HepG2 (cell line): ENCODE measurements at regions not wholly inside any gene's neighbourhood (a gene's known extent, or its start where the extent isn't known, plus 50 kb on each side); places are given as distances from the start of the nearest gene placed in this dataset.
A peak's percentile ranks its signal among the peaks of the same experiment; 100 is the strongest.

Experiments
- FOSL2 ChIP-seq: sonication (generic); formaldehyde crosslinking; IDR thresholded peaks from 2 replicates; pipeline ENCODE4 v1.4.0; 2020; ENCODE audit warnings: missing genetic modification reagents
- GABPA ChIP-seq, 2 experiments: IDR thresholded peaks; 2 replicates each; pipeline ENCODE4 v1.6.1; 2011 to 2016; ENCODE audit warnings: low read depth in 2 of 2, low read length in 1 of 2, missing biosample characterization in 1 of 2, missing genetic modification characterization in 1 of 2
- HOXA9 ChIP-seq: sonication (generic); formaldehyde crosslinking; IDR thresholded peaks from 2 replicates; pipeline ENCODE4 v1.8.1; 2022; ENCODE audit warnings: missing genetic modification reagents, mild to moderate bottlenecking, moderate library complexity, borderline replicate concordance
- ZBTB26 ChIP-seq: IDR thresholded peaks from 2 replicates; pipeline ENCODE4 v1.6.1; 2016; ENCODE audit warnings: missing compliant biosample characterization, missing genetic modification reagents, borderline replicate concordance
- ZBTB8A ChIP-seq: sonication (generic); formaldehyde crosslinking; IDR thresholded peaks from 2 replicates; pipeline ENCODE4 v1.4.0; 2020; ENCODE audit warnings: mild to moderate bottlenecking, low read depth, missing genetic modification reagents, borderline replicate concordance
- ZNF432 ChIP-seq: sonication (generic); formaldehyde crosslinking; IDR thresholded peaks from 2 replicates; pipeline ENCODE4 v1.5.0; 2020; ENCODE audit warnings: missing genetic modification reagents, mild to moderate bottlenecking, borderline replicate concordance
- ZNF441 ChIP-seq: sonication (generic); formaldehyde crosslinking; IDR thresholded peaks from 2 replicates; pipeline ENCODE4 v1.7.0; 2021; ENCODE audit warnings: missing genetic modification reagents, borderline replicate concordance
- ZNF552 ChIP-seq: sonication (generic); formaldehyde crosslinking; IDR thresholded peaks from 2 replicates; pipeline ENCODE4 v1.9.0; 2022; ENCODE audit warnings: missing genetic modification reagents, mild to moderate bottlenecking, borderline replicate concordance
- ZNF670 ChIP-seq: sonication (generic); formaldehyde crosslinking; IDR thresholded peaks from 2 replicates; pipeline ENCODE4 v1.8.0; 2022; ENCODE audit warnings: mild to moderate bottlenecking, missing genetic modification reagents, borderline replicate concordance
- ZNF747 ChIP-seq: sonication (generic); formaldehyde crosslinking; IDR thresholded peaks from 2 replicates; pipeline ENCODE4 v1.8.1; 2023; ENCODE audit warnings: missing genetic modification reagents, mild to moderate bottlenecking, borderline replicate concordance
- ZNF879 ChIP-seq: sonication (generic); formaldehyde crosslinking; IDR thresholded peaks from 2 replicates; pipeline ENCODE4 v1.8.1; 2023; ENCODE audit warnings: missing genetic modification reagents
- ZSCAN12 ChIP-seq: sonication (generic); formaldehyde crosslinking; IDR thresholded peaks from 2 replicates; pipeline ENCODE4 v1.9.0; 2021; ENCODE audit warnings: mild to moderate bottlenecking, missing genetic modification reagents
- ZSCAN9 ChIP-seq: IDR thresholded peaks from 2 replicates; pipeline ENCODE4 v1.6.1; 2016; ENCODE audit warnings: borderline replicate concordance
- TF ChIP-seq, protein P1 (sequence below): sonication (generic); formaldehyde crosslinking; IDR thresholded peaks from 2 replicates; pipeline ENCODE4 v1.5.0; 2020; ENCODE audit warnings: missing genetic modification reagents
- TF ChIP-seq, protein P2 (sequence below): sonication (generic); formaldehyde crosslinking; IDR thresholded peaks from 2 replicates; pipeline ENCODE4 v1.5.1; 2020; ENCODE audit warnings: missing genetic modification reagents, mild to moderate bottlenecking, borderline replicate concordance
- TF ChIP-seq, protein P3 (sequence below): IDR thresholded peaks from 2 replicates; pipeline ENCODE4 v1.6.1; 2016; ENCODE audit warnings: low read depth, missing genetic modification reagents, missing compliant biosample characterization

GRCh38 chr17:83151442-83152226 lies 72.2 kb downstream of the METRNL start (continued):
- peak; percentile 80 for TF ChIP-seq FOSL2 (CRISPR knock-in tag)
- TF ChIP-seq ZNF432 (CRISPR knock-in tag): no peak
- TF ChIP-seq ZNF670 (CRISPR knock-in tag): 0 out of 2 replicates have a peak, but pooled peaks have one; percentile 92
- 0 out of 2 replicates have a peak, but pooled peaks have one; percentile 83 for TF ChIP-seq ZNF441 (CRISPR knock-in tag)
- TF ChIP-seq ZNF747 (CRISPR knock-in tag): 0 out of 2 replicates have a peak, but pooled peaks have one; percentile 48
- 0 out of 2 replicates have a peak, but pooled peaks have one; percentile 49 for TF ChIP-seq ZBTB8A (CRISPR knock-in tag)
- TF ChIP-seq ZSCAN9 (CRISPR knock-in tag): peak; percentile 90
- TF ChIP-seq, protein P1, sequence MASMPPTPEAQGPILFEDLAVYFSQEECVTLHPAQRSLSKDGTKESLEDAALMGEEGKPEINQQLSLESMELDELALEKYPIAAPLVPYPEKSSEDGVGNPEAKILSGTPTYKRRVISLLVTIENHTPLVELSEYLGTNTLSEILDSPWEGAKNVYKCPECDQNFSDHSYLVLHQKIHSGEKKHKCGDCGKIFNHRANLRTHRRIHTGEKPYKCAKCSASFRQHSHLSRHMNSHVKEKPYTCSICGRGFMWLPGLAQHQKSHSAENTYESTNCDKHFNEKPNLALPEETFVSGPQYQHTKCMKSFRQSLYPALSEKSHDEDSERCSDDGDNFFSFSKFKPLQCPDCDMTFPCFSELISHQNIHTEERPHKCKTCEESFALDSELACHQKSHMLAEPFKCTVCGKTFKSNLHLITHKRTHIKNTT: 0 out of 2 replicates have a peak, but pooled peaks have one; percentile 24
- TF ChIP-seq, protein P2, sequence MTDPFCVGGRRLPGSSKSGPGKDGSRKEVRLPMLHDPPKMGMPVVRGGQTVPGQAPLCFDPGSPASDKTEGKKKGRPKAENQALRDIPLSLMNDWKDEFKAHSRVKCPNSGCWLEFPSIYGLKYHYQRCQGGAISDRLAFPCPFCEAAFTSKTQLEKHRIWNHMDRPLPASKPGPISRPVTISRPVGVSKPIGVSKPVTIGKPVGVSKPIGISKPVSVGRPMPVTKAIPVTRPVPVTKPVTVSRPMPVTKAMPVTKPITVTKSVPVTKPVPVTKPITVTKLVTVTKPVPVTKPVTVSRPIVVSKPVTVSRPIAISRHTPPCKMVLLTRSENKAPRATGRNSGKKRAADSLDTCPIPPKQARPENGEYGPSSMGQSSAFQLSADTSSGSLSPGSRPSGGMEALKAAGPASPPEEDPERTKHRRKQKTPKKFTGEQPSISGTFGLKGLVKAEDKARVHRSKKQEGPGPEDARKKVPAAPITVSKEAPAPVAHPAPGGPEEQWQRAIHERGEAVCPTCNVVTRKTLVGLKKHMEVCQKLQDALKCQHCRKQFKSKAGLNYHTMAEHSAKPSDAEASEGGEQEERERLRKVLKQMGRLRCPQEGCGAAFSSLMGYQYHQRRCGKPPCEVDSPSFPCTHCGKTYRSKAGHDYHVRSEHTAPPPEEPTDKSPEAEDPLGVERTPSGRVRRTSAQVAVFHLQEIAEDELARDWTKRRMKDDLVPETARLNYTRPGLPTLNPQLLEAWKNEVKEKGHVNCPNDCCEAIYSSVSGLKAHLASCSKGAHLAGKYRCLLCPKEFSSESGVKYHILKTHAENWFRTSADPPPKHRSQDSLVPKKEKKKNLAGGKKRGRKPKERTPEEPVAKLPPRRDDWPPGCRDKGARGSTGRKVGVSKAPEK: peak; percentile 70; the same call in 1 of the 2 replicates
- no peak for TF ChIP-seq ZBTB26 (CRISPR knock-in tag)
- TF ChIP-seq ZNF552: peak; percentile 88
- TF ChIP-seq HOXA9 (CRISPR knock-in tag): peak; percentile 81
- TF ChIP-seq ZNF879 (CRISPR knock-in tag): peak; percentile 96
- TF ChIP-seq, protein P3, sequence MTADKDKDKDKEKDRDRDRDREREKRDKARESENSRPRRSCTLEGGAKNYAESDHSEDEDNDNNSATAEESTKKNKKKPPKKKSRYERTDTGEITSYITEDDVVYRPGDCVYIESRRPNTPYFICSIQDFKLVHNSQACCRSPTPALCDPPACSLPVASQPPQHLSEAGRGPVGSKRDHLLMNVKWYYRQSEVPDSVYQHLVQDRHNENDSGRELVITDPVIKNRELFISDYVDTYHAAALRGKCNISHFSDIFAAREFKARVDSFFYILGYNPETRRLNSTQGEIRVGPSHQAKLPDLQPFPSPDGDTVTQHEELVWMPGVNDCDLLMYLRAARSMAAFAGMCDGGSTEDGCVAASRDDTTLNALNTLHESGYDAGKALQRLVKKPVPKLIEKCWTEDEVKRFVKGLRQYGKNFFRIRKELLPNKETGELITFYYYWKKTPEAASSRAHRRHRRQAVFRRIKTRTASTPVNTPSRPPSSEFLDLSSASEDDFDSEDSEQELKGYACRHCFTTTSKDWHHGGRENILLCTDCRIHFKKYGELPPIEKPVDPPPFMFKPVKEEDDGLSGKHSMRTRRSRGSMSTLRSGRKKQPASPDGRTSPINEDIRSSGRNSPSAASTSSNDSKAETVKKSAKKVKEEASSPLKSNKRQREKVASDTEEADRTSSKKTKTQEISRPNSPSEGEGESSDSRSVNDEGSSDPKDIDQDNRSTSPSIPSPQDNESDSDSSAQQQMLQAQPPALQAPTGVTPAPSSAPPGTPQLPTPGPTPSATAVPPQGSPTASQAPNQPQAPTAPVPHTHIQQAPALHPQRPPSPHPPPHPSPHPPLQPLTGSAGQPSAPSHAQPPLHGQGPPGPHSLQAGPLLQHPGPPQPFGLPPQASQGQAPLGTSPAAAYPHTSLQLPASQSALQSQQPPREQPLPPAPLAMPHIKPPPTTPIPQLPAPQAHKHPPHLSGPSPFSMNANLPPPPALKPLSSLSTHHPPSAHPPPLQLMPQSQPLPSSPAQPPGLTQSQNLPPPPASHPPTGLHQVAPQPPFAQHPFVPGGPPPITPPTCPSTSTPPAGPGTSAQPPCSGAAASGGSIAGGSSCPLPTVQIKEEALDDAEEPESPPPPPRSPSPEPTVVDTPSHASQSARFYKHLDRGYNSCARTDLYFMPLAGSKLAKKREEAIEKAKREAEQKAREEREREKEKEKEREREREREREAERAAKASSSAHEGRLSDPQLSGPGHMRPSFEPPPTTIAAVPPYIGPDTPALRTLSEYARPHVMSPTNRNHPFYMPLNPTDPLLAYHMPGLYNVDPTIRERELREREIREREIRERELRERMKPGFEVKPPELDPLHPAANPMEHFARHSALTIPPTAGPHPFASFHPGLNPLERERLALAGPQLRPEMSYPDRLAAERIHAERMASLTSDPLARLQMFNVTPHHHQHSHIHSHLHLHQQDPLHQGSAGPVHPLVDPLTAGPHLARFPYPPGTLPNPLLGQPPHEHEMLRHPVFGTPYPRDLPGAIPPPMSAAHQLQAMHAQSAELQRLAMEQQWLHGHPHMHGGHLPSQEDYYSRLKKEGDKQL (CRISPR knock-in tag): peak; percentile 78
- TF ChIP-seq ZSCAN12 (CRISPR knock-in tag): no peak
- no peak for TF ChIP-seq GABPA (IDR thresholded peaks at IDR 0.05; ENCODE audit: low read depth, low read length)
- TF ChIP-seq GABPA (CRISPR knock-in tag; IDR thresholded peaks at IDR 0.05; ENCODE audit: low read depth): no peak
